Globus pallidus (tissue), 1 donor: ENCODE measurements at regions not wholly inside any gene's neighbourhood (a gene's known extent, or its start where the extent isn't known, plus 50 kb on each side); places are given as distances from the start of the nearest gene placed in this dataset.
"Not testable (repeated sequence)": the region's sequence is repeated elsewhere in the genome, so short reads cannot be mapped to it uniquely, and the experiment has no call there.

ENCODE experiments used
- DNase-seq: peaks from one replicate; pipeline ENCODE4 v3.0.0-alpha.2; 2015; ENCODE audit warnings: low spot score

GRCh38 chr22:48403521-48404403 is 1423.9 kb downstream of the BRD1 start:
- DNase-seq: no peak

GRCh38 chr22:48402591-48403031 is 1425.1 kb downstream of the BRD1 start:
- DNase-seq: no peak

GRCh38 chr22:48401523-48401922 is 1426.2 kb downstream of the BRD1 start:
- not testable (repeated sequence) for DNase-seq

GRCh38 chr22:48398181-48398905 is 1429.3 kb downstream of the BRD1 start:
- no peak for DNase-seq

DNA sequence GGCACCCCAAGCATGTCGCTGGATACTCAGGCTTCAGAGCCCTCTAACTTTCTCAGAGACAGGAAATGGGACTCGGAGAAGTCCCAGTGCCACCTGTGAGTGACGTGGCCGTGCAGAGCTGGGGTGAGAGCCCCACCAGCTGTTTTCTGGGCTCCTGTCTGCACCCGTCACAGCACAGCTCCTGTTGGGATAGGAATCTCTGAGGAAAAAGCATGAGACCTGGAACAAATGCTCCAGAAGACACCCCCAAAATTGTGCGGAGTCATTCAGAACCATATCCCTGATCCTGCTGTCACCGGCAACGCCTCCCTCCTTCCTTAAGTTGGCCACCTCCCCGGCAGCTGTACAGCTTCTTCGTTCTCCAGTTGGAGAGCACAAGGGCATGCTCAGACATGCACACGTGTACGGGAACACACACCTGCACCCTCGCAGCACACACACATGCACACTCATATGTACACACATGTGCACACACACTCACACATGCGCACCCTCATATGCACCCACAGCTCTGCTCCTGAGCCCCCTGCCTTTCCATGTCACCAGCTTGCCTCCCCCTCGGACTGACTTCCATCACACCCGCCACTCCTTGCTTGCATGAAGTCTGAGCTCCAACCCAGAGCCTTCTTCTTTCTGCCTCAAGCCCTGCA is 1430.0 kb downstream of the BRD1 start:
- DNase-seq: no peak

GRCh38 chr22:48396785-48397530 is 1430.7 kb downstream of the BRD1 start:
- DNase-seq: no peak

- no peak for DNase-seq
These were observed 1431.4 kb downstream of the BRD1 start for GRCh38 chr22:48396091-48396784.

DNA sequence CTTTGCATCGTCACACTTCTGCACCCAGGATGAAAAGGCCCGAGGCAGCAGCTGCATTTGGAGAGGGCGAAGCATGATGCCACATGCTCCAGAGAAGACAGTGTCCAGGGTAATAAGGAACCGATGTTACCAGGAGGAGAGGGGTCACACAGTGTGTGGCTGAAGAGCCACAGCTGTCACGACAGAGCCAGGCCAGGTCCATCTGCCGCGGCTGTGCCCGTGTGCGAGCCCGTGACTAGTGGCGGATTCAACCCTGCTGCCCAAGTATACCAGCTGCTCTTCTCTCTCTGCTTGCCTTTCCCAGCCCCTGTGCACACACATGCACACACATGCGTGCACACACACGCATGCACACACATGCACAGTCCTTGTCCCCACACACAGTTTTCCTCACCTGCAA is 1432.5 kb downstream of the BRD1 start:
- no peak for DNase-seq

- no peak for DNase-seq
These were observed 1432.9 kb downstream of the BRD1 start for GRCh38 chr22:48394787-48395186.

- DNase-seq: no peak
These were observed 1433.8 kb downstream of the BRD1 start for GRCh38 chr22:48393885-48394284.

GRCh38 chr22:48393041-48393370 is 1434.7 kb downstream of the BRD1 start:
- no peak for DNase-seq

GRCh38 chr22:48391820-48392219 is 1435.9 kb downstream of the BRD1 start:
- no peak for DNase-seq

GRCh38 chr22:48391171-48391711 is 1436.4 kb downstream of the BRD1 start:
- DNase-seq: no peak

- DNase-seq: no peak
These were observed 1437.8 kb downstream of the BRD1 start for GRCh38 chr22:48389916-48390315.

- no peak for DNase-seq
These were observed 1445.5 kb downstream of the BRD1 start for GRCh38 chr22:48382197-48382596.

DNA sequence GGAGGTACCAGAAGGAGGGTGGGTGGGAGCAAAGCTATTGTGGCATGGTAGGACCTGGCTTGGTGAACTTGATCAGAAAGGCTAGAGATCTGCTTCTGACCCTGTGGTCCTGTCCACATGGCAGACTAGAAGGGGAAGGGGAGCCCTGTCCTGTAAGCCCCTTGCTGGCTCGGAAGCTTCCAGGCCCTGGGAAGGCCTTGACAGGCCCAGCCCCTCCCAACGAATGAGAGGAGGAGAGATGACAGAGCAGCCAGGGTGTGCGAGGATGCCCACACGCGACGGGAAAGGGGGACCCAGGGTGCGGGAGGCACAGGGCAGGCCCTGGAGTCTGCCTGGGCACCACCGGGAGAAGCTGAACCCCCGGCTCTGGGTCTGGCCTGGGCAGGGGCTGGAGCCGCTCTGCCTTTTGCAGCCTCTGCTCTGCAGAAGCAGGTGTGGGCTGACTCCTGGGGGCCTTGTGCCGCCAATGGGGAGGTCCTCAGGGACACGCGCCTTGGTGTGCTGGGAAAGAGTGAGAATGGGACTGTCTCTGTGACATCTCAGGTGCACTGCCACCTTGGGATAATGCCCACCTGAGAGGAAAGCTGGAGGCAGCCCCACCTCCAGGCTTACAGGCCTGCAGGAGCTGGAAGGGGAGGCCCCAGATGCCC is 1447.5 kb downstream of the BRD1 start:
- DNase-seq: no peak

GRCh38 chr22:48379371-48379770 is 1448.3 kb downstream of the BRD1 start:
- no peak for DNase-seq

DNA sequence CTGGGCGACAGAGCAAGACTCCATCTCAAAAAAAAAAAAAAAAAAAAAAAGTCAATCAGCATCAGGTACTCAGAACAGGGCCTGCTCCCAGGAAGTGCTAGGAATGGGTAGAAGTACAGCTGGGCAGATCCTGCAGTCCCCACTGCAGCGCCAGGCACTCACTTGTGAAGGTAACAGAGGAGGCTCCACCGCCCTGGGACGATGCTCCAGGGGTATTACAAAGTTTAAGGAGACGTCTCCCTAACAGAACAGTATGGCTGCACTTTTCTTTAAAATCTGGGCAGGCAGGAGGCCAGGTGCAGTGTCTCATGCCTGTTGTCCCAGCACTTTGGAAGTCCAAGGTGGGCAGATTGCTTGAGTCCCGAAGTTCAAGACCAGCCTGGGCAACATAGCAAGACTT is 1449.0 kb downstream of the BRD1 start:
- DNase-seq: no peak

- DNase-seq: no peak
These were observed 1450.5 kb downstream of the BRD1 start for GRCh38 chr22:48376936-48377712.

DNA sequence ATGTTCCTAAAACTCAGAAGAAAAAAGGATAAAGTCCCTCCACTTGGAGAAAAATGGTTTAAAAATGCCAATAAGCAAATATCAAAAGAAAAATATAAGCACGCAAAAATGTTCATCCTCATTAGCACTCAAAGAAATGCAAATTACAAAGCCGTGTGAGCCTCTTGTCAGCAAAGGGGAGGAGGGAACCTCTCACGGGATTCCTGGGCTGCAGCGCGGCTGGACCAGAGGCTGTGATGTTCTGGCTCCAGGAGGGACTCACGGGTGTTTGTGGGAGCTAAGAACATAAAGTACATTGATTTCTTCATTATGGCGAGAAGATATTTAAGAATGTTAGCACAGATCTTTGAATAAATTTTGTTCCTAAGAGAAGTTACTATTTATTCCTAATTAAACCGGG is 1451.2 kb downstream of the BRD1 start:
- DNase-seq: no peak
